GM12874 (cell line): ENCODE measurements at regions not wholly inside any gene's neighbourhood (a gene's known extent, or its start where the extent isn't known, plus 50 kb on each side); places are given as distances from the start of the nearest gene placed in this dataset.

Source experiments
- CTCF ChIP-seq: IDR thresholded peaks from 2 replicates; pipeline ENCODE4 v1.5.1; 2011; ENCODE audit warnings: low read depth, mild to moderate bottlenecking, control low read depth, low read length, moderate library complexity; ENCODE audit not compliant: insufficient read depth

- TF ChIP-seq CTCF, result no peak
Measured at GRCh38 chr12:131471946-131472732, 238.8 kb upstream of the SFSWAP start.

DNA sequence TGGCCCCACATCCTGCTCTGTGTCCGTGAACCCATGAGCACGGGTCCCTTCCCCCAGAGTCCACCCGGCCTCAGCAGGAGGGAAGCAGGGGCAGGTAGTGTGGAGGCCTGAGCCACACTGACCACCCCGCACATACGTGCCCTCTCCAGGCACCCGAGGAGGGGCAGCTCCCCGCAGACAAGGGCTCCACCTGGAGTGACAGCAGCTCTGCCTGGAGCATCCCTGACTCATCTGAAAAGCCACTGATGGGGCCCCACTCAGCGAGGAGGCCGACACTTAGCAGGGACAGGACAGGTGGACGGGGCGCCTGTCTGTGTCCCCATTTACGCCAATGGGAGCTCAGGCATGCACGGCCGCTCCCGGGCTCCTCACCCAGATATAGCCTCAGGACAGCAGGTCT is 237.6 kb upstream of the SFSWAP start:
- TF ChIP-seq CTCF, result no peak

GRCh38 chr12:131473741-131474709 is 236.9 kb upstream of the SFSWAP start:
- TF ChIP-seq CTCF, result no peak

GRCh38 chr12:131477613-131478012 is 233.3 kb upstream of the SFSWAP start:
- TF ChIP-seq CTCF, result no peak

DNA sequence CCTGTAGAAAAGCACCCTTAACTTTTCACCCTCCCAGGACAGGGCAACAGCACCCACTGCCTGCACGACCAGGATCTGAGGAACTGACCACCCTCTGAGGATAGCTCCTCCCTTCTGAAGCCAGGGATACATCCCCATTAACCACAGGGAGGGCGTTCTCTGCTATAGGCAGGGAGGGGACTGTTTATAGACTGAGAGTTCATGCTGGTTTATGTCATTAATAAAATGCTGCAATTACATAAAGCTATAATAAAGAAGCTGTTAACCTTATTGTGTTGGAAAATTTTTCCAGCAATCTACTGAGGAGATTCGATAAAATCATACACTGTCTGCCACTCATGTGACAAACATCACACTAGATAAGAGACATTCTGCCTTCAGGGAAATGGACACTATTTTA is 232.4 kb upstream of the SFSWAP start:
- TF ChIP-seq CTCF, result no peak

- no peak for TF ChIP-seq CTCF
Measured at GRCh38 chr12:131482199-131482598, 228.7 kb upstream of the SFSWAP start.

- TF ChIP-seq CTCF, result no peak
Measured at GRCh38 chr12:131482686-131483085, 228.2 kb upstream of the SFSWAP start.
